Chondrocyte (in vitro differentiated cells): ENCODE measurements at regions not wholly inside any gene's neighbourhood (a gene's known extent, or its start where the extent isn't known, plus 50 kb on each side); places are given as distances from the start of the nearest gene placed in this dataset.
"Not testable (repeated sequence)": the region's sequence is repeated elsewhere in the genome, so short reads cannot be mapped to it uniquely, and the experiment has no call there.

Experiments
- DNase-seq: peaks from one replicate; pipeline ENCODE4 v3.0.0; 2021; ENCODE audit warnings: mixed read lengths, low spot score
- H3K27ac Mint-ChIP-seq: one replicate; pipeline ENCODE4 v1.8.0; 2021; ENCODE audit warnings: mild to moderate bottlenecking, moderate library complexity, mixed read lengths; ENCODE audit not compliant: unreplicated experiment
- H3K27me3 Mint-ChIP-seq: 2 replicates; pipeline ENCODE4 v1.8.0; 2021; ENCODE audit warnings: low read depth, mixed read lengths
- H3K36me3 Mint-ChIP-seq: 2 replicates; pipeline ENCODE4 v1.8.0; 2021; ENCODE audit warnings: low read depth, mixed read lengths
- H3K4me1 Mint-ChIP-seq: 2 replicates; pipeline ENCODE4 v1.8.0; 2021; ENCODE audit warnings: low read depth, mild to moderate bottlenecking, mixed read lengths
- H3K4me3 Mint-ChIP-seq: one replicate; pipeline ENCODE4 v1.8.0; 2021; ENCODE audit warnings: mild to moderate bottlenecking, moderate library complexity, mixed read lengths; ENCODE audit not compliant: unreplicated experiment
- H3K9me3 Mint-ChIP-seq: 2 replicates; pipeline ENCODE4 v1.8.0; 2021; ENCODE audit warnings: low read depth, mixed read lengths
- TF ChIP-seq, protein P1 (sequence below): fragments of 200-600 bp; sonication (generic); IDR thresholded peaks from 2 replicates; pipeline ENCODE4 v1.5.0; 2021; ENCODE audit warnings: antibody characterized with exemption, mild to moderate bottlenecking, moderate library complexity

DNA sequence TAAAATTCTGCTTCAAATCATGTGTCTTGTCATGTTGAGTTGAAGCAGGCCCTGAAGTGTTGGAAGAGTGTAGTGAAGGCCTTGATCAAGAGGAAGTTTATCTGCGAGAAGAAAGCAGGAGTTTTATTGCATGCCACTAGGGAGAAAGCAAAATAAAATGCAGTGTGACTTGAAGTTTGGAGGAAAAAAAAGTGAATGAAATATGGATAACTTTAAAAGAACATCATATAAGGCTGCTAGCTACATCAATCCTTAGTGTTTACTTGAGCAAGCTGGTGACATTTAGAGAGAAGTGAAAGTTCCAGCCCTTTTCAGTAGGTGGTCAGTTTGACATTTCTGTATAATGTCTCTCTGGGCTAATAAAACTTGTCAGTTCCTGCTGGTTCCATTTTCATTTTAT lies 841.1 kb downstream of the TMTC2 start:
- H3K36me3 Mint-ChIP-seq, result no peaks in the 10 kb centered on the region
- TF ChIP-seq, protein P1, sequence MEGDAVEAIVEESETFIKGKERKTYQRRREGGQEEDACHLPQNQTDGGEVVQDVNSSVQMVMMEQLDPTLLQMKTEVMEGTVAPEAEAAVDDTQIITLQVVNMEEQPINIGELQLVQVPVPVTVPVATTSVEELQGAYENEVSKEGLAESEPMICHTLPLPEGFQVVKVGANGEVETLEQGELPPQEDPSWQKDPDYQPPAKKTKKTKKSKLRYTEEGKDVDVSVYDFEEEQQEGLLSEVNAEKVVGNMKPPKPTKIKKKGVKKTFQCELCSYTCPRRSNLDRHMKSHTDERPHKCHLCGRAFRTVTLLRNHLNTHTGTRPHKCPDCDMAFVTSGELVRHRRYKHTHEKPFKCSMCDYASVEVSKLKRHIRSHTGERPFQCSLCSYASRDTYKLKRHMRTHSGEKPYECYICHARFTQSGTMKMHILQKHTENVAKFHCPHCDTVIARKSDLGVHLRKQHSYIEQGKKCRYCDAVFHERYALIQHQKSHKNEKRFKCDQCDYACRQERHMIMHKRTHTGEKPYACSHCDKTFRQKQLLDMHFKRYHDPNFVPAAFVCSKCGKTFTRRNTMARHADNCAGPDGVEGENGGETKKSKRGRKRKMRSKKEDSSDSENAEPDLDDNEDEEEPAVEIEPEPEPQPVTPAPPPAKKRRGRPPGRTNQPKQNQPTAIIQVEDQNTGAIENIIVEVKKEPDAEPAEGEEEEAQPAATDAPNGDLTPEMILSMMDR, result no peak
- H3K27me3 Mint-ChIP-seq, result no peaks in the 10 kb centered on the region
- H3K4me1 Mint-ChIP-seq, result no peaks in the 10 kb centered on the region
- no peak overlapping the region for H3K27ac Mint-ChIP-seq
- no peak for DNase-seq
- H3K9me3 Mint-ChIP-seq, result peaks cover 4% of the 10 kb centered on the region
- no peak overlapping the region for H3K4me3 Mint-ChIP-seq

DNA sequence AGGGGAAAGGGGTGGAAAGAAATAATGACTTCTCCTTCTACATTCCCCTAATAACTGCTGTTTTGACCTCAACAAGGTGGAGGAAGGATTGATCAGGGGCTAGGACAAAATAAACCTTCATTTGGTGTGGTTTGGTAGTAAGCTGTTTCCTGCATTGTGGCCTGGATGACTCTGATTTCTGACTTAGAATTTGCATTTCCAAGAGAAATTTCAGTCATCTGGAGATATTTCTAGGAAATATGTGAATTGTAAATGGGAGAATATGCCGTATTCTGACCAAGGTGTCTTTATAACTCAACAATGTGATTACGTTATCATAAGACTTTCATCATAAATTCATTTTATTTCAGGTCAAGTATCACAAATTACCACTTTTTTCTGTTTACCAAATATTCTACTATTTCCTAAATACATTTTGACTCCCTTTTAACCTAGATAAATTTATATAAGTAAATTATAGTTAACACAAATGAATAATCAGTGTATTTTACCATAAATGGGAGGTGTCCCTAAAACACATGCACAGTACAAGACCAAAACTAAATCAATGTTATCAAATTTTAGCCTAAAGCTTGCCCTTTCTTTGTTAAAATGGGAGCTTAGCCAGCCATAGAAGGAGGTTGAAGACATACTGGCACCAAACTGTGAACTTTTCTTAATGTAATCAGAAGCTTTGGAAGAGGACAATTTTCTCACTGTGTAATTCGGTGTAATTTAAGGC lies 828.8 kb downstream of the TMTC2 start:
- Mint-ChIP-seq H3K27me3 (peaks cover 3% of the 10 kb centered on the region), H3K4me3 (no peak overlapping the region), H3K27ac (no peak overlapping the region), H3K9me3 (no peaks in the 10 kb centered on the region), H3K36me3 (no peaks in the 10 kb centered on the region), H3K4me1 (no peaks in the 10 kb centered on the region)
- no peak for DNase-seq
- TF ChIP-seq, protein P1, result no peak

DNA sequence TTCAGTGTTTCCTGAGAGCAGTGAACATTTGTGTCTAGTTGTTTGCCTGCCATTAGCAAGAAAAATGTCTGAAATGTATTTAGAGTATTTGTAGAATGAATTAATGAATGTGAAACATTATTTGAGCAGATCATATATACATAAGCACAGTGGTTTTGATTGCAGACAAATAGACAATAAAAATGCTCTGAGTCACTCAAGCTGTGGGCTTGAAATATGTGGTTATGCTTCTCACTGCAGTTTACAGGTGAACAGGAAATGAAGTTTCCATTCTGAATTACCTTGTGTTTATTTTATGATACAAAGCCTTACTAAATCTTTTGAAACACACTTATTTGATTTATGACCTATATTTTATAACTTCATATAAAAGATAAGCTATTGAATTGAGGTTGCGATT lies 827.7 kb downstream of the TMTC2 start:
- Mint-ChIP-seq H3K4me1 (no peaks in the 10 kb centered on the region), H3K9me3 (no peaks in the 10 kb centered on the region), H3K36me3 (no peaks in the 10 kb centered on the region), H3K27ac (no peak overlapping the region), H3K27me3 (peaks cover 3% of the 10 kb centered on the region), H3K4me3 (no peak overlapping the region)
- TF ChIP-seq, protein P1, result no peak
- no peak for DNase-seq

DNA sequence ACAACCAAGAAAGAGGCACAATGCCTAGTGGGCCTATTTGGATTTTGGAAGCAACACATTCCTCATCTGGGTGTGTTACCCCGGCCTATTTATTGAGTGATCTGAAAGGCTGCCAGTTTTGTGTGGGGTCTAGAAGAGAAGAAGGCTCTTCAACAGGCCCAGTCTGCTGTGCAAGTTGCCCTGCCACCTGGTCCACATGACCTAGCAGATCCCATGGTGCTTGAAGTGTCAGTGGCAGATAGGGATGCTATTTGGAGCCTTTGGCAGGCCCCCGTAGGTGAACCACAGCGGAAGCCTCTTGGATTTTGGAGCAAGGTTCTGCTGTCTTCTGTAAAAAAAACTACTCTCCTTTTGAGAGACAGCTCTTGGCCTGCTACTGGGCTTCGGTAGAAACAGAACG lies 820.1 kb downstream of the TMTC2 start:
- H3K36me3 Mint-ChIP-seq, result no peaks in the 10 kb centered on the region
- H3K27ac Mint-ChIP-seq, result no peak overlapping the region
- DNase-seq, result no peak
- no peaks in the 10 kb centered on the region for H3K4me1 Mint-ChIP-seq
- TF ChIP-seq, protein P1, result no peak
- no peaks in the 10 kb centered on the region for H3K27me3 Mint-ChIP-seq
- H3K9me3 Mint-ChIP-seq, result peaks cover 9% of the 10 kb centered on the region
- no peak overlapping the region for H3K4me3 Mint-ChIP-seq

DNA sequence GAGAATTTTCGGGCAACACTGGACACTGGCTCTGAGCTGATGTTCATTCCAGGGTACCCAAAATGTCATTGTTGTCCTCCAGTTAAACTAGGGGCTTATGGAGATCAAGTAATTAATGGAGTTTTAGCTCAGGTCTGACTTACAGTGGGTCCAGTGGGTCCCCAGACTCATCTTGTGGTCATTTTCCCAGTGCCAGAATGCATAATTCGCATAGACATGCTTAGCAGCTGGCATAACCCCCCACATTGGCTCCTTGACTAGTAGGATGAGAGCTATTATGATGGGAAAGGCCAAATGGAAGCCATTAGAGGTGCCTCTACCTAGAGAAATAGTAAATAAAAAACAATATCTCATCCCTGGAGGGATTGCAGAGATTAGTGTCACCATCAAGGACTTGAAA lies 818.9 kb downstream of the TMTC2 start:
- H3K4me3 Mint-ChIP-seq, result no peak overlapping the region
- no peaks in the 10 kb centered on the region for H3K4me1 Mint-ChIP-seq
- DNase-seq, result no peak
- H3K36me3 Mint-ChIP-seq, result no peaks in the 10 kb centered on the region
- TF ChIP-seq, protein P1, result no peak
- H3K27me3 Mint-ChIP-seq, result no peaks in the 10 kb centered on the region
- peaks cover 15% of the 10 kb centered on the region for H3K9me3 Mint-ChIP-seq
- no peak overlapping the region for H3K27ac Mint-ChIP-seq

DNA sequence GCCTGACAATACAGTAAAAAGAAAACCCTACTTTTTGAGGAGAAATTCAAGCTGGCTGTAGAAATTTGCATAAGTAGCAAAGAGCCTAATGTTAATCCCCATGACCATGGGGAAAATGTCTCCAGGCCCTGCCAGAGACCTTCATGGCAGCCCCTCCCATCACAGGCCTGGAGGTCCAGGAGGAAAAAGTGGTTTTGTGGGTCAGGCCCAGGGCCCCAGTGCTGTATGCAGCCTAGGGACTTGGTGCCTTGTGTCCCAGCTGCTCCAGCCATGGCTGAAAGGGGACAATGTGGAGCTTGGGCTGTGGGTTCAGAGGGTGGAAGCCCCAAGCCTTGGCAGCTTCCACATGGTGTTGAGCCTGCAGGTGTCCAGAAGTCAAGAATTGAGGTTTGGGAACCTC lies 813.2 kb downstream of the TMTC2 start:
- DNase-seq, H3K27me3 Mint-ChIP-seq, H3K36me3 Mint-ChIP-seq, H3K4me3 Mint-ChIP-seq, H3K27ac Mint-ChIP-seq, H3K4me1 Mint-ChIP-seq: not testable (repeated sequence)
- peaks cover 21% of the 10 kb centered on the region for H3K9me3 Mint-ChIP-seq
